Activated CD4-positive, alpha-beta T cell treated with anti-CD3 and anti-CD28 coated beads, Interleukin-2, Interleukin-6, amounts not matched to agents 100 ng/mL and 50 ng/mL, durations not matched to agents 16 hours and 8 hours (primary cell): ENCODE measurements at regions not wholly inside any gene's neighbourhood (a gene's known extent, or its start where the extent isn't known, plus 50 kb on each side); places are given as distances from the start of the nearest gene placed in this dataset.
"Not testable (repeated sequence)": the region's sequence is repeated elsewhere in the genome, so short reads cannot be mapped to it uniquely, and the experiment has no call there.

Experiments used
- DNase-seq: peaks from one replicate; pipeline ENCODE4 v3.0.0-alpha.2; 2020

DNA sequence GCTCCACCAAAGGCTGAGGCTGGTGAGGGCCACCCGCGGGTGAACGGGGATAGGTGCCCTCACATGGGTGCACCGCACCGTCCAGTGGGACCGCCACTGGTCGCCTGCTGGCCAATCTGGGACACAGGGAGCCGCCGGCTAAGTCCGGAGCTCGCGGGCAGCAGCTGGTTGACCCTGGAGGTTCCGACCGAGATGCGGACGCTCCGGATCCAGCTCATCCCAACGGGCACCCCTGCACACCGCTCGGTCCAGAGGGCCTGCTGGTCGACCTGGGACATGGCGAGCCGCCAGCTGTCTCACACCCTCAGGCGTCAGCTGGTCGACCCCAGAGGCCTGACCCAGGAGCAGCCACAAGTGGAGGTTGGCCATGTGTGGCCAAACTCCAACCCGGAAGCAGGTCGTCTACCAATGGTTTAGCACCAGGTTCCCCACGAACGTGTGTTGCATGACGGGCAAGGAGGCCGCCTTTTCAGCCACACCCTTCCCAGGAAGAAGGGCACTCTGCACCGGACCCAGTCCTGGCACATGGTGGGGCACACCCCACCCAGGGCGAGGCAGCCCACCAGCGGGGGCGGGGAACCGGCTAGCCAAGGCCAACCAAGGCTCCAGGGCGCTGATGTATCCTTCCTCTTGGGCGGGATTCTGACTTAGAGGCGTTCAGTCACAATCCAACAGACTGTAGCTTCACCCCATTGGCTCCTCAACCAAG, 746.0 kb upstream of the DEFB115 start:
- DNase-seq, result no peak

DNA sequence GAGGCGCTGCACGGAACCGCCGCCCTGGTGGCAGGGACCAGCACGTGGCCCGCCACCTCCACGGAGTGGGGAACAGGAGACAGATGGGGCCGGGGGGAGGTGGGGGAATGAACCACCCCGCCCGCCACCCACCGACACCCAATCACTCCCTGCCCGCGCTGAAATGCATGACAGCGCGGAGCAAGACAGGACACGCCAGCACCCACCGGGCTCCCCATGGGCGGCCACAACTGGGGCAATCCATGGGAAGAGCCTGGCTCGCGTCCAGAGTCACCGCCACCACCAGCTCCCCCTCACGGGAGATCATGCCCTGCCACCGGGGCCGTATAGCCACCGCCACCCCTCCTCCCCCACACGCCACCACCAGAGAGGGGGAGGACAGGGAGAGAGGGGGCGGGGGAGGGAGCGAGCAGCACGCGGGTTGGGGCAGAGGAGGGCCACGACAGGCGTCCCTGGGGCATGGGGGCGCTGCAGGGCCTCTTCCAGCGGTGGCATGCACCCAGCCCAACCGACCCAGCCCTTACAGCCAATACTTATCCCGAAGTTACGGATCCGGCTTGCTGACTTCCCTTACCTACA, 744.3 kb upstream of the DEFB115 start:
- no peak for DNase-seq

DNA sequence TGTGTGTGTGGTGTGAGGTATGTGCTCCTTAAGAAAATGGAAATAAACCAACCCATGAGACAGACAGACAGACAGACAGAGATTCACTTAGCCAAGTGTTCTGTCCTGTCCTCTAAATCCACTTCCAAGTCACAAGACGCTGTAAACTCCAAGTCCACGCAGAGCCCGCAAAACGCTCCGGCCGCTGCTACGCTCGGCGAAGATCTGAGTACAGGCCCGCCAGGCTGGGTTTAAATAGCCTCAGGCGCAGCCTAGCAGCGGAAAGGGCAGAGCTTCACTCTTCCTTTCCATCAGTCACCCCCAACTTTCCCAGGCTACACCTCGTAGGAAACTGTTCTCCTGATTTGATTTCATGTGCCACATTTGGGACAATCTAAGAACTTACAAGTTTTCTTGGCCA, 741.5 kb upstream of the DEFB115 start:
- DNase-seq, result not testable (repeated sequence)

GRCh38 chr20:30518906-30519305, 738.6 kb upstream of the DEFB115 start:
- DNase-seq, result not testable (repeated sequence)

GRCh38 chr20:30521686-30522415, 735.6 kb upstream of the DEFB115 start:
- not testable (repeated sequence) for DNase-seq

GRCh38 chr20:30524155-30524554, 733.3 kb upstream of the DEFB115 start:
- DNase-seq, result not testable (repeated sequence)

DNA sequence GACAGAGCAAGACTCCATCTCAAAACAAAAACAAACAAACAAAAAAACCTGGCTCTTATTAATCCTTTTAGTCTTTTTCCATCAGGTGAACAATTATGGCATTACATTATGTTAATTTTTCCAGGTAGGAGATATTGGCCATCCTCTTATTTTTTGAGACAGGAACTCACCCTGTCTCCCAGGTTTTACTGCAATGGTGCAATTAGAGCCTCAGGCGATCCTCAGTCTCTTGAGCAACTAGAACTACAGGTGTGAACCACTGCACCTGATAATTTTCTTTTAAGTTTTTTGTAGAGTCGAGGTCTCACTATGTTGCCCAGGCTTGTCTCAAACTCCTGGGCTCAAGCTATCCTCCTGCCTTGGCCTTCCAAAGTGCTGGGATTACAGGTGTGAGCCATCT, 732.7 kb upstream of the DEFB115 start:
- not testable (repeated sequence) for DNase-seq

DNA sequence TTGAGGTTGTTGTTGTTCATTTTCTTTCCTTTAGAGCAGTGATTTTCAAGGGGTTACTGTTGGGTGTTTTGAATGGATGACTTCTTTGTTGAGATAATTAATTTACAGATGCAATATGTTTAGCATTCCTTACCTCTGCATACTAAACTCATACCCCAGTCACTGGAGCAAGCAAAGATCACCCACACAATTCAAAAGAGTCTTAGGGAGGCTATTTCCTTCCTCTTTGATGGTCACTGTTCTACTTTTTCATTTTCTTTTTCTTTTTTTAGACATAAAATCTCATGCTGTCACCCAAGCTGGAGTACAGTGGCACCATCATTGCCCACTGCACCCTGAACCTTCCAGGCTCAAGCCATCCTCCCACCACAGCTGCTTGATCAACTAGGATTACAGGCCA, 723.8 kb upstream of the DEFB115 start:
- not testable (repeated sequence) for DNase-seq

GRCh38 chr20:30537459-30537858, 720.0 kb upstream of the DEFB115 start:
- DNase-seq, result not testable (repeated sequence)

- not testable (repeated sequence) for DNase-seq
Measured at GRCh38 chr20:30540330-30541069, 717.0 kb upstream of the DEFB115 start.

- DNase-seq, result not testable (repeated sequence)
Measured at GRCh38 chr20:30551236-30551635, 706.2 kb upstream of the DEFB115 start.

GRCh38 chr20:30556797-30557196, 700.7 kb upstream of the DEFB115 start:
- DNase-seq, result not testable (repeated sequence)

DNA sequence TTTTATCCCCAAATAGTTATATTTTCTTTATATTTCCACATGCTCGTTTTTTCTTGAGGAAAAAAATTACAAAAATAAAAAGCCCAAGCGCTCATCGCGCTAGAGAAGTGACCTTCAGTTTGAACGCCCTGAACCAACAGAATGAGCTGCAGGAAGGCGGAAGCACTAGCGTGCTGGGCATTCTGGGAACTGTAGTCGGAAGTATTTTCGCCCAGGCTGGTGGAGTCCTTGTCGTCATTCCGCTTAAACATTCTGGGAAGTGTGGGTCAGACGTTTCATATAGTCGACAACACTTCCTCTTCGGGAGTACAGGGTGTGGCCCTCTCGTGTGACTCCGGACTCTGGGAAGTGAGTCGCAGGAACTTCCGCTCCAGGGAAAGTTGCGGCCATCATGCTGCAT, 692.4 kb upstream of the DEFB115 start:
- DNase-seq, result not testable (repeated sequence)

DNA sequence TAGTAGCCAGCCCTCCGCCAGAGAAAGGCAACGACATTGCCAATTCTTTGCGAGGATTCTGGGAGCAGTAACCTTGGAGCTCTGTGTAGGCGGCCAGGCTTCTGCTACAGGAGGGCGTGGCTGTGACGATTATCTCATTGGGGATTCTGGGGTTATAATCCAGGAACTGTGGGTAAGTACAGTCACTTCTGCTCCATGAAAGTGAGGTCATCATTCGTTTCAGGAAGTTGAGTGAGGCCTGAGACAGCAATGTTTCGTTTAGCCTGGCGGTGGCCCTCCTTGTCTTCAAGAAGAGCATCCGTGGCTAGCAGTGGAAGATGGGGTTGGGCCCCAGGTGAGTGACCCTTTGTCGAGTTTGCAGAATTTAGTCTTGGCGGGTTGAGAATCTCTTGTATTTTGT, 687.6 kb upstream of the DEFB115 start:
- not testable (repeated sequence) for DNase-seq

GRCh38 chr20:30570622-30571021, 686.8 kb upstream of the DEFB115 start:
- DNase-seq, result not testable (repeated sequence)

GRCh38 chr20:30574337-30574736, 683.1 kb upstream of the DEFB115 start:
- not testable (repeated sequence) for DNase-seq

DNA sequence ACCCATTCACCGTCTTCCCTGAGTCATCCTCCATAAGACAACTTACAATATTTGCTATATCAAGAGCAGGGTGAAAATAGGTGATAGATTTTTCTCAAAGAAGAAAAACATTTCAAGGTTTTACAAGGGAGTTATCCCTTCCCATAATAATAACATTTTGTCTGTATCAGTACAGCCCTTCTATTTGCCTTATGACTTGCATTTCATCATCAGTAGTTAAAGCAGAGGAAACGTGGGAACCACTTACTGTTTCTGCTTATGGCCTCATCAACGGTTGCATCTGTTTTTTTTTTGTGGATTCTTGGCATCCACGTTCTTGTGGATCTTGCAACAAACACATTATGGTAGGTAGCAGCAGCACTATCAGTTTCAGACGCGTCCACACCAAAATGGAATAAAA, 678.4 kb upstream of the DEFB115 start:
- not testable (repeated sequence) for DNase-seq

DNA sequence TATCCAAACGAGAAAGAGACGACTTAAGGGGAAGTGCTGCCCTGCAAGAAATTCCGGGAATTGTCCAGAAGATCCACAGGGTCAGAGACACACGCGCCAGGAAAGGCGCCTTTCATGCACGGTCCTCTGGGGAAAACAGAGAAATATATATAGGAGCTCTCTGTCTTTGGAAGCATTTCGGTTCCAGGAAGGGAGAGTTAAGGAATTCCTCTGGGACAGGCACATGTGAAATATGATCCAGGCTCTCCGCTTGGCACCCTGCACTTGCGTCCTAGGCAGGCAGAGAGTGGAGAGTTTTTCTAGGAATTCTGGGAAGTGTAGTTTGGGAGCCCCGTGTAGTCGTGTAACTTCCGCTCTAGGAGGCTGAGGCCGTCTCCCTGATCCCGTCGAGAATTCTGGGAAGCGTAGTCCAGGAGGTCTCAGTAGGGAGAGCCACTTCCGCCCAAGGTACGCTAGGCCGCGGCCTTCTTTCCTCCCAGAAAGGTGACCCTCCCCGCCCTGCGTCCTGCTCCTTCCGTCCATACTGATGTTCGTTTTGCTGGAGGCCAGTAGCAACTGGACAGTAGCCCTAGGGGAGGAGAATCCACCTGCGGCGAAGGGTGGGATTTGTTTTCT, 677.5 kb upstream of the DEFB115 start:
- DNase-seq, result not testable (repeated sequence)

DNA sequence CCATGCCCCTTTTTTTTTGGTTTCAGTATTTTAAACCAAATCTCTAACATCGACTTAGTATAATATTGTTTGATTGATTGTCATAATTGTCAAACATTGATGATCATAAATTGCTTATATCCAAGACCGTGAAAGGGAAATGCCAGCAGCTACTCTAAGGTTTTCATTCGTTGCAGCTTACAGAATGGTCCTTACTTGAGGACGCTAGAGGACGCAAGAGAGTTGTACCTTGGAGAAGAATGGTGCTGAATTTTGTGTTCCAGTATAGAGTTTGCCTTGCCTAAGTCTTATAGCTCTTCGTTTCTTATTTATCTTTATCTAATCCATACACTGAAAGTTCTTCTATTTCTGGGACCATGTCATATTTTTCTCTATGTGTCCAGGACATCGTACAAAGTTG, 675.6 kb upstream of the DEFB115 start:
- DNase-seq, result not testable (repeated sequence)

GRCh38 chr20:30584403-30584802, 673.1 kb upstream of the DEFB115 start:
- not testable (repeated sequence) for DNase-seq

- DNase-seq, result peak; percentile 22
Measured at GRCh38 chr20:30585244-30585796, 672.1 kb upstream of the DEFB115 start.

GRCh38 chr20:30586178-30586577, 671.3 kb upstream of the DEFB115 start:
- not testable (repeated sequence) for DNase-seq
